H1 (cell line): ENCODE measurements at regions not wholly inside any gene's neighbourhood (a gene's known extent, or its start where the extent isn't known, plus 50 kb on each side); places are given as distances from the start of the nearest gene placed in this dataset.

Experiments used
- CTCF ChIA-PET: fragments of 300-600 bp; sonication (Branson Sonifier 250); formaldehyde crosslinking; loops from one replicate; lab custom pipeline; 2021; ENCODE audit not compliant: partially characterized antibody; lab: Charles Lee
- POLR2A ChIA-PET: fragments of 300-600 bp; sonication (Branson Sonifier 250); formaldehyde crosslinking; loops from one replicate; lab custom pipeline; 2021; ENCODE audit warnings: inconsistent platforms; ENCODE audit not compliant: partially characterized antibody; lab: Charles Lee
- DNase-seq, 2 experiments: peaks; one replicate each; pipeline versions ENCODE4 v3.0.0 to v3.0.0-alpha.2; 2010 to 2022; ENCODE audit warnings: low spot score in 2 of 2, low read depth in 1 of 2, mixed read lengths in 1 of 2
- FAIRE-seq: peaks from 2 replicates; lab custom pipeline; 2011; peaks lifted over from hg19 to GRCh38; lab: Jason Lieb, UNC
- H2AFZ ChIP-seq: 2 replicates; pipeline ENCODE4 v1.8.1; 2012; ENCODE audit warnings: low read length, inconsistent platforms
- H2AK5ac ChIP-seq: 2 replicates; pipeline ENCODE4 v1.6.1; 2013; ENCODE audit warnings: low read depth, low read length
- H2BK120ac ChIP-seq: replicated peaks from 2 replicates; pipeline ENCODE3; 2013; ENCODE audit warnings: low read depth, low read length, inconsistent platforms
- H2BK12ac ChIP-seq: 2 replicates; pipeline ENCODE4 v1.6.1; 2013; ENCODE audit warnings: low read depth, low read length
- H2BK15ac ChIP-seq: 2 replicates; pipeline ENCODE4 v1.6.1; 2013; ENCODE audit warnings: low read length
- H2BK20ac ChIP-seq: 2 replicates; pipeline ENCODE4 v1.6.1; 2013; ENCODE audit warnings: low read length
- H2BK5ac ChIP-seq: 2 replicates; pipeline ENCODE4 v1.6.1; 2013; ENCODE audit warnings: low read depth, low read length
- H3K14ac ChIP-seq: 2 replicates; pipeline ENCODE4 v1.6.1; 2013; ENCODE audit warnings: inconsistent platforms; ENCODE audit not compliant: insufficient read length
- H3K18ac ChIP-seq: 2 replicates; pipeline ENCODE4 v1.6.1; 2013; ENCODE audit warnings: low read length; ENCODE audit errors: extremely low read depth
- H3K23ac ChIP-seq: 2 replicates; pipeline ENCODE4 v1.6.1; 2013; ENCODE audit warnings: inconsistent platforms; ENCODE audit not compliant: insufficient read length
- H3K23me2 ChIP-seq: 2 replicates; pipeline ENCODE4 v1.6.1; 2013; ENCODE audit warnings: low read depth, low read length
- H3K27ac ChIP-seq: 2 replicates; pipeline ENCODE4 v1.6.1; 2011; ENCODE audit warnings: low read depth, low read length, inconsistent platforms
- H3K27me3 ChIP-seq, 4 experiments: replicated peaks in 1 of 4; 1 replicate in 1 of 4; 2 replicates in 3 of 4; pipeline versions ENCODE4 v1.6.1 to v1.8.1; 2011 to 2013; ENCODE audit warnings: low read length in 3 of 4, mild to moderate bottlenecking in 3 of 4, inconsistent platforms in 2 of 4, mixed read lengths in 2 of 4, moderate library complexity in 1 of 4; ENCODE audit not compliant: control insufficient read depth in 3 of 4, insufficient read depth in 3 of 4; ENCODE audit errors: extremely low read depth in 1 of 4
- H3K36me3 ChIP-seq, 4 experiments: 2 replicates each; pipeline versions ENCODE4 v1.6.1 to v1.8.1; 2011 to 2013; ENCODE audit warnings: mild to moderate bottlenecking in 4 of 4, low read length in 3 of 4, moderate library complexity in 2 of 4, control low read depth in 1 of 4, inconsistent platforms in 1 of 4; ENCODE audit not compliant: insufficient read depth in 4 of 4, control insufficient read depth in 2 of 4
- H3K4ac ChIP-seq: replicated peaks from 2 replicates; pipeline ENCODE3; 2013; ENCODE audit warnings: low read length, low read depth, mixed read lengths, inconsistent platforms; ENCODE audit not compliant: insufficient read length
- H3K4me1 ChIP-seq, 4 experiments: replicated peaks in 1 of 4; 1 replicate in 1 of 4; 2 replicates in 3 of 4; pipeline versions ENCODE4 v1.6.1 to v1.8.1; 2011 to 2013; ENCODE audit warnings: low read length in 3 of 4, inconsistent platforms in 2 of 4, mixed read lengths in 1 of 4; ENCODE audit not compliant: insufficient read depth in 4 of 4, control insufficient read depth in 3 of 4
- H3K4me2 ChIP-seq, 2 experiments: 2 replicates each; pipeline versions ENCODE4 v1.6.1 to v1.8.1; 2011 to 2013; ENCODE audit warnings: low read depth in 2 of 2, low read length in 2 of 2, control low read depth in 1 of 2, inconsistent platforms in 1 of 2, mild to moderate bottlenecking in 1 of 2; ENCODE audit not compliant: insufficient read depth in 1 of 2
- H3K4me3 ChIP-seq, 4 experiments: fragments of 200-600, 300-600 bp in 1 of 4; sonication (generic), shearing (Covaris generic), sonication (Bioruptor Twin) in 1 of 4; 2 replicates each; pipeline versions ENCODE4 v1.5.1 to v1.8.1; 2011 to 2016; ENCODE audit warnings: low read length in 4 of 4, low read depth in 3 of 4, control low read depth in 2 of 4, inconsistent platforms in 2 of 4, mild to moderate bottlenecking in 2 of 4, mixed read lengths in 1 of 4, moderate library complexity in 1 of 4; ENCODE audit not compliant: insufficient read depth in 2 of 4; ENCODE audit errors: extremely low read depth in 1 of 4
- H3K56ac ChIP-seq: replicated peaks from 2 replicates; pipeline ENCODE3; 2013; ENCODE audit warnings: low read depth, mild to moderate bottlenecking, mixed read lengths, low read length, inconsistent platforms; ENCODE audit not compliant: insufficient read length
- H3K79me1 ChIP-seq: 2 replicates; pipeline ENCODE4 v1.6.1; 2013; ENCODE audit warnings: low read depth, low read length, control low read depth
- H3K79me2 ChIP-seq, 2 experiments: 2 replicates each; pipeline versions ENCODE4 v1.6.1 to v1.8.1; 2012 to 2013; ENCODE audit warnings: low read length in 2 of 2, mild to moderate bottlenecking in 2 of 2, inconsistent platforms in 1 of 2; ENCODE audit not compliant: insufficient read depth in 2 of 2, control insufficient read depth in 1 of 2
- H3K9ac ChIP-seq, 4 experiments: replicated peaks in 1 of 4; 1 replicate in 1 of 4; 2 replicates in 3 of 4; pipeline versions ENCODE4 v1.6.1 to v1.8.1; 2011 to 2013; ENCODE audit warnings: low read depth in 3 of 4, low read length in 3 of 4, control low read depth in 2 of 4, mild to moderate bottlenecking in 2 of 4, moderate library complexity in 2 of 4, inconsistent platforms in 1 of 4; ENCODE audit errors: extremely low read depth in 1 of 4
- H3K9me3 ChIP-seq, 2 experiments: 2 replicates each; pipeline versions ENCODE4 v1.6.1 to v1.8.1; 2012 to 2013; ENCODE audit warnings: mild to moderate bottlenecking in 2 of 2, moderate library complexity in 2 of 2, control low read depth in 1 of 2, inconsistent platforms in 1 of 2, low read depth in 1 of 2, low read length in 1 of 2, mixed read lengths in 1 of 2; ENCODE audit not compliant: insufficient read depth in 2 of 2
- H4K20me1 ChIP-seq, 2 experiments: replicated peaks in 1 of 2; 2 replicates each; pipeline versions ENCODE3 to v1.8.1; 2011 to 2013; ENCODE audit warnings: inconsistent platforms in 2 of 2, low read length in 2 of 2, mild to moderate bottlenecking in 1 of 2; ENCODE audit not compliant: insufficient read depth in 2 of 2, control insufficient read depth in 1 of 2
- H4K5ac ChIP-seq: 2 replicates; pipeline ENCODE4 v1.6.1; 2013; ENCODE audit warnings: low read length, low read depth, mixed read lengths, inconsistent platforms; ENCODE audit not compliant: insufficient read length
- H4K8ac ChIP-seq: 2 replicates; pipeline ENCODE4 v1.8.0; 2013; ENCODE audit warnings: mild to moderate bottlenecking, moderate library complexity, low read length, inconsistent platforms; ENCODE audit not compliant: insufficient read depth; ENCODE audit errors: extremely low read depth
- H4K91ac ChIP-seq: replicated peaks from 2 replicates; pipeline ENCODE3; 2013; ENCODE audit warnings: low read length, mixed read lengths, inconsistent platforms; ENCODE audit not compliant: insufficient read length
- BACH1 ChIP-seq: IDR thresholded peaks from 2 replicates; pipeline ENCODE4 v1.6.1; 2012; ENCODE audit warnings: low read length, improper control_type of control experiment
- CHD1 ChIP-seq: IDR thresholded peaks from 2 replicates; pipeline ENCODE4 v1.6.1; 2012; ENCODE audit warnings: low read depth, low read length, improper control_type of control experiment
- KDM1A ChIP-seq: fragments of 200-600, 300-600 bp; sonication (generic); IDR thresholded peaks from 2 replicates; pipeline ENCODE4 v1.7.1; 2016; ENCODE audit warnings: mild to moderate bottlenecking, low read length, borderline replicate concordance
- POLR2A ChIP-seq, 2 experiments: IDR thresholded peaks; 1 replicate in 1 of 2; 2 replicates in 1 of 2; pipeline ENCODE4 v1.6.1; 2011; ENCODE audit warnings: low read depth in 2 of 2, low read length in 2 of 2, mild to moderate bottlenecking in 2 of 2; ENCODE audit errors: control extremely low read depth in 1 of 2
- SIN3A ChIP-seq, 2 experiments: IDR thresholded peaks in 1 of 2; conservative IDR thresholded peaks in 1 of 2; 2 replicates each; pipeline ENCODE4 v1.6.1; 2011 to 2012; ENCODE audit warnings: low read length in 2 of 2, improper control_type of control experiment in 1 of 2, low read depth in 1 of 2, mild to moderate bottlenecking in 1 of 2
- SP1 ChIP-seq: IDR thresholded peaks from 2 replicates; pipeline ENCODE4 v1.6.1; 2011; ENCODE audit warnings: low read depth, low read length
- TBP ChIP-seq: IDR thresholded peaks from 2 replicates; pipeline ENCODE4 v1.6.1; 2011; ENCODE audit warnings: low read depth, low read length, improper control_type of control experiment
- USF2 ChIP-seq: IDR thresholded peaks from 2 replicates; pipeline ENCODE4 v1.6.1; 2011; ENCODE audit warnings: low read length, improper control_type of control experiment
- WGBS, 2 experiments: shearing (Covaris generic) in 1 of 2; methylation state at CpG; one replicate each; pipeline versions ENCODE4 v1.1.6 to v1.1.7; 2013 to 2015; ENCODE audit warnings: low lambda C conversion rate in 2 of 2, mixed read lengths in 2 of 2, inconsistent platforms in 1 of 2, low coverage in 1 of 2, missing lambda C conversion rate in 1 of 2; ENCODE audit not compliant: insufficient replicate concordance in 2 of 2, insufficient coverage in 1 of 2, insufficient read length in 1 of 2; ENCODE audit errors: extremely low coverage in 1 of 2, missing lambda C conversion rate in 1 of 2; 5-methylcytosine and 5-hydroxymethylcytosine counted together

GRCh38 chr20:1813101-1813529 lies 82.1 kb upstream of the SIRPA start:
- no peak overlapping the region for H4K8ac ChIP-seq
- no peaks in the 10 kb centered on the region for H3K79me2 ChIP-seq
- no peak for FAIRE-seq
- no peak overlapping the region for H3K56ac ChIP-seq
- H3K27ac ChIP-seq, result no peak overlapping the region
- no peak overlapping the region for H3K4me2 ChIP-seq
- no peak overlapping the region for H3K14ac ChIP-seq
- H3K4ac ChIP-seq, result no peak overlapping the region
- H2BK15ac ChIP-seq, result no peak overlapping the region
- H4K20me1 ChIP-seq, result no peaks in the 10 kb centered on the region
- H3K23me2 ChIP-seq, result peaks cover 1% of the 10 kb centered on the region; the same call in 1 of the 2 replicates
- no peak overlapping the region for H3K4me3 ChIP-seq
- no peak overlapping the region for H3K23ac ChIP-seq
- H3K79me1 ChIP-seq, result no peaks in the 10 kb centered on the region
- no peak for TF ChIP-seq BACH1
- TF ChIP-seq USF2, result no peak
- TF ChIP-seq TBP, result no peak
- no peak for TF ChIP-seq SP1
- TF ChIP-seq SIN3A (conservative IDR thresholded peaks at IDR 0.05 in 1 of 2, IDR thresholded peaks at IDR 0.05 in 1 of 2; ENCODE audit: low read depth in 1 of 2, low read length in 2 of 2), result no peak
- no peak for TF ChIP-seq CHD1
- no peak for TF ChIP-seq KDM1A
- TF ChIP-seq POLR2A (IDR thresholded peaks at IDR 0.05; ENCODE audit: control extremely low read depth in 1 of 2, low read depth in 2 of 2, low read length in 2 of 2), result no peak
- ChIA-PET CTCF (interaction anchor here (0.7 to 3.6 kb wide), 4 partner anchors 10 to 76 kb away, joined by 3 to 21 read pairs (median 4); no protein-coding TSS in a partner anchor), POLR2A (interaction anchor here (0.9 kb wide), 1 partner anchor 9 kb away, joined by 3 read pairs; no protein-coding TSS in a partner anchor)
- H2BK20ac ChIP-seq, result no peak overlapping the region
- no peaks in the 10 kb centered on the region for H3K36me3 ChIP-seq
- no peak overlapping the region for H2BK5ac ChIP-seq
- 82% methylated on average over 7 of the region's 7 CpGs; no CpG with 5 or more reads in 1 of the 2 experiments for WGBS, 2 experiments
- H3K27me3 ChIP-seq, result peaks cover 0 to 2% (median 0%) of the 10 kb centered on the region in 4 experiments; a peak in 2 of 7 replicates
- no peaks in the 10 kb centered on the region for H3K9me3 ChIP-seq
- H4K5ac ChIP-seq, result no peak overlapping the region
- no peak overlapping the region for H2AFZ ChIP-seq
- no peak overlapping the region for H3K9ac ChIP-seq
- DNase-seq, result no peak
- no peak overlapping the region for H2BK12ac ChIP-seq
- H3K4me1 ChIP-seq, result peaks cover 9 to 23% (median 15%) of the 10 kb centered on the region in 4 experiments
- no peak overlapping the region for H3K18ac ChIP-seq
- H4K91ac ChIP-seq, result no peak overlapping the region
- H2AK5ac ChIP-seq, result no peak overlapping the region
- no peak overlapping the region for H2BK120ac ChIP-seq
